ENCODE measurements at regions not wholly inside any gene's neighbourhood (a gene's known extent, or its start where the extent isn't known, plus 50 kb on each side); places are given as distances from the start of the nearest gene placed in this dataset.

DNA sequence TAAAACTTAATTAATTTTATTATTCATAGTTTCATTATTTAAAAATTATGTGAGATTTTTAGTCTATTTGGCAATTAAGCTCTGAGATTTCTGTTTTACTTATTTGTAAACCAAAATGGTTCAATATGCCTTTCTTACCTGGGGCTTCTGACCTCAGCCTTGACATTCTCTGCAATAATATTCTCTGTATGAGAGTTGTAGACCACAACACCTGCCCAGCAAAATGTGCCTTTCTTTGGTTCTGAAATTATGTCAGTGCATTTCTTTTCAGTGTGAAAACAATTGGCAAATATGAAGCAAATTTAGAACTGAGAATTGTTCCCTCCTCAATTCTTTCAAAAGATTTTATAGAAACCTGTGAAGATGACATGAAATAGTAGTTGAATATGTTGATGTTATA is 426.4 kb upstream of the FZD8 start:
- no peak for DNase-seq (ENCODE audit: low read depth)
- H3K4me3 ChIP-seq (ENCODE audit: low read depth, low read length): no peak overlapping the region
- TF ChIP-seq, protein P1, sequence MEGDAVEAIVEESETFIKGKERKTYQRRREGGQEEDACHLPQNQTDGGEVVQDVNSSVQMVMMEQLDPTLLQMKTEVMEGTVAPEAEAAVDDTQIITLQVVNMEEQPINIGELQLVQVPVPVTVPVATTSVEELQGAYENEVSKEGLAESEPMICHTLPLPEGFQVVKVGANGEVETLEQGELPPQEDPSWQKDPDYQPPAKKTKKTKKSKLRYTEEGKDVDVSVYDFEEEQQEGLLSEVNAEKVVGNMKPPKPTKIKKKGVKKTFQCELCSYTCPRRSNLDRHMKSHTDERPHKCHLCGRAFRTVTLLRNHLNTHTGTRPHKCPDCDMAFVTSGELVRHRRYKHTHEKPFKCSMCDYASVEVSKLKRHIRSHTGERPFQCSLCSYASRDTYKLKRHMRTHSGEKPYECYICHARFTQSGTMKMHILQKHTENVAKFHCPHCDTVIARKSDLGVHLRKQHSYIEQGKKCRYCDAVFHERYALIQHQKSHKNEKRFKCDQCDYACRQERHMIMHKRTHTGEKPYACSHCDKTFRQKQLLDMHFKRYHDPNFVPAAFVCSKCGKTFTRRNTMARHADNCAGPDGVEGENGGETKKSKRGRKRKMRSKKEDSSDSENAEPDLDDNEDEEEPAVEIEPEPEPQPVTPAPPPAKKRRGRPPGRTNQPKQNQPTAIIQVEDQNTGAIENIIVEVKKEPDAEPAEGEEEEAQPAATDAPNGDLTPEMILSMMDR (IDR thresholded peaks at IDR 0.05; ENCODE audit: low read depth, low read length, missing control alignments): no peak

DNA sequence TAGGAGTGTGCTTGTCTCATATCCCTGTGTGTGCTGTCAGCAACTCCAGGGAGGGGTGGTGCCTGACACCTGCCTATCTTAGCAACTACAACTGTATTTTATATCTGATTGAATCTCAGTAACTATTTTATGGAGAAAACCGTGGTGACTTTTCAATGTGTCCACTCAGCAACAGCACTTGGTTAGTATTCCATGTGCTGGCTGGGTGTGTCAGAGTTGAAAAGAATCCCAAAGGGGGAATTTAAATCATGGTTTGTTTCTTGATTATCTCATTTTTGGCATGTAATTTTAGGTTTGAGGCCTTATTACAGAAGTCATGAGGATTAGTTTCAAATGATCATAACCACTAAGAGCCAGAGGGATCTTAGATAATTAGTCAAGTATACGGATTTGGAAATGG is 425.7 kb upstream of the FZD8 start:
- no peak for DNase-seq (ENCODE audit: low read depth)
- TF ChIP-seq, protein P1 (IDR thresholded peaks at IDR 0.05; ENCODE audit: low read depth, low read length, missing control alignments): no peak
- no peak overlapping the region for H3K4me3 ChIP-seq (ENCODE audit: low read depth, low read length)

DNA sequence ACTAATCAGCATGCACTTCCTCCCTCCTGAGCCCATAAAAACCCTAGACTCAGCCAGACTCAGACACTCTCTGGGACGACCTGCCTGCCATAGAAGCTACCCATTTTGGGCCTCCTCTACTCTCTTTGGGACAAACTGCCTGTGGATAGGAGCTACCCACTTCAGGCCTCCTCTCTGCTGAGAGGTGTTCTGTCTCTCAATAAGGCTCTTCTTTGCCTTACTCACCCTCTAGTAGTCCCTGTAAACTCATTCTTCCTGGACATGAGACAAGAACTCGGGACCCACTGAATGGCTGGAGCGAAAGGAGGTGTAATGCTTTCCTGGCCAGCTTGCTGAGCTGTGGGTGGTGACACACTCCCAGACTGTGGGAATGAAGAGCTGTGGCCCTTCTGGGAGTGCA is 424.8 kb upstream of the FZD8 start:
- TF ChIP-seq, protein P1 (IDR thresholded peaks at IDR 0.05; ENCODE audit: low read depth, low read length, missing control alignments): no peak
- no peak for DNase-seq (ENCODE audit: low read depth)

DNA sequence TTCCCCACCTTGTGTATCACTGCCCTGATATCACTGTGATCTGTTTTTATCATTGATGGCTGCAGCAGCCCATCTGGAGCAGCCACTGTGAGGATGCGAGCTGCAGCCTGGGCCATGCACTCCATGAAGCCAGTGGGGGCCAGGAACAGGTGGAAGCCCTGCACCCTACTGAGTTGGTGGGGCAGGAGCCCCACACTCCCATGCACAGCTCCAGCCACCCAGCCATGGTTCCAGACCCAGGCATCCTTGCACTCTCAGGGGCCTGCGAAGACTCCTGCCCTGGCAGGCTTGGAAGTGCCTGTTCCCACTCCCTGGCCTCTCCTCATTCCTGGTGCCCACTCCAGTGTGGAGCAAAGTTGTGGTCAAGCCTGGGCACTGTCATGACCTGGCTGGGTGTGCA is 424.0 kb upstream of the FZD8 start:
- TF ChIP-seq, protein P1 (IDR thresholded peaks at IDR 0.05; ENCODE audit: low read depth, low read length, missing control alignments): no peak
- H3K4me3 ChIP-seq (ENCODE audit: low read depth, low read length): no peak overlapping the region
- no peak for DNase-seq (ENCODE audit: low read depth)

More for the DNA sequence above, 424.8 kb upstream of the FZD8 start:
- H3K4me3 ChIP-seq (ENCODE audit: low read depth, low read length): no peak overlapping the region

DNA sequence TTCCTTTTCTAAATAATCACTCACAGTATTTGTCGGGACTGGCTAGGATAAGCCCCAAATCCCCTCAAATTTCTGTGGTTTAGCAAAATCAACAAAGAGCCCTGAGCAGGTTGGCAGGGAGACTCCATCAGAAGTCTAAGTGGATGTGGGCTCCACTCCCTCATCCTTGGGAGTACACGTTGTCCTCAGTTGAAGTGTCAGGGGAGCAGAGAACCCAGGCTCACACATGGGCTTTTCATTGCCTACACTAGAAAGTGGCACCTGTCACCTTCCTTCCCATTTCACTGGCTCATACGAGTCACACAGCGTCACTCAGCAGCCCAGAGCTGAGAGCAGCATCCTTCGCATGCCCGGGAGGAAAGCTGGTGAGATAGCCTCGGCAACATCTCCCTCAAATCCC is 421.3 kb upstream of the FZD8 start:
- TF ChIP-seq, protein P1 (IDR thresholded peaks at IDR 0.05; ENCODE audit: low read depth, low read length, missing control alignments): no peak
- no peak overlapping the region for H3K4me3 ChIP-seq (ENCODE audit: low read depth, low read length)
- DNase-seq (ENCODE audit: low read depth): no peak

DNA sequence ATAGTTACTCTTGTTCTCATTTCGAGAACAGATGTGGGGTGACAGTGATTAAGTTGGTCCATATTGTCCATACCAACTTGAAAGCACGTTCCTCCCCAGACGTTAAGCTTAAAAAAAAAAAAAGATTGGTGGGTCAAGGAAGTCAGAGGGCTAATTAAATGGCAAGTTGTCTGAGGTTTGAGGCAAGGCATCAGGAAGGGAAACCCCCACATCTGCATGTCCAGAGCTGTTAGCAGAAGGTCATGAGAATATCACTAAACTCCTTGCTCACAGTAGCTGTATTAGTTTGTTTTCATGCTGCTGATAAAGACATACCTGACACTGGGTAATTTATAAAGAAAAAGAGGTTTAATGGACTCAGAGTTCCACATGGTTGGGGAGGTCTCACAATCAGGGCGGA is 415.6 kb upstream of the FZD8 start:
- DNase-seq (ENCODE audit: low read depth): no peak
- TF ChIP-seq, protein P1 (IDR thresholded peaks at IDR 0.05; ENCODE audit: low read depth, low read length, missing control alignments): no peak
- H3K4me3 ChIP-seq (ENCODE audit: low read depth, low read length): no peak overlapping the region

DNA sequence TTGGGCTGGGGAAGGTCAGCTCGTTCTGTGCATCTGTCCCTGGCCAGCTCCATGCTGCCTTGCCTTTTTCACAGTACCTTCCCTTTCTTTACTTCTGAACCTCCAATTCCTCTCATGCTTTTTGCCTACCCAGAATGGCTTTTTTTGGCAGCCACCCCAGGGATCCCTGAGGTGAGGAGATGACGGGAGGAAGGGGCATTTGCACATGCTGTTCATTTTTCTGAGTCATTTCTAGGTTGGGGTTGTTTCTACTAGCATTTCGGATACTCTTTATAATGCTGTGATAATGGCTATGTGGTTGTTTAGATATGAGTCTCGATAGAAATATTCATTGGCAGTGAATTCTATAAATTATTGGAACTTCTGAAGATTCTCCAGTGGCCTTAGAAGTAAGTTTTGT is 415.1 kb upstream of the FZD8 start:
- DNase-seq (ENCODE audit: low read depth): no peak
- TF ChIP-seq, protein P1 (IDR thresholded peaks at IDR 0.05; ENCODE audit: low read depth, low read length, missing control alignments): no peak
- H3K4me3 ChIP-seq (ENCODE audit: low read depth, low read length): no peak overlapping the region
